LNCAP (cell line): ENCODE measurements at regions not wholly inside any gene's neighbourhood (a gene's known extent, or its start where the extent isn't known, plus 50 kb on each side); places are given as distances from the start of the nearest gene placed in this dataset.

Experiments
- CTCF ChIP-seq: fragments of 450-650 bp; IDR thresholded peaks from 2 replicates; pipeline ENCODE4 v1.5.1; 2017; ENCODE audit warnings: mild to moderate bottlenecking

GRCh38 chr21:38993561-38993960 is 187.8 kb downstream of the ETS2 start:
- no peak for TF ChIP-seq CTCF

- no peak for TF ChIP-seq CTCF
These were observed 187.0 kb downstream of the ETS2 start for GRCh38 chr21:38992737-38993136.

- no peak for TF ChIP-seq CTCF
These were observed 184.7 kb downstream of the ETS2 start for GRCh38 chr21:38990424-38990794.

- no peak for TF ChIP-seq CTCF
These were observed 184.2 kb downstream of the ETS2 start for GRCh38 chr21:38989745-38990423.

- TF ChIP-seq CTCF: no peak
These were observed 183.6 kb downstream of the ETS2 start for GRCh38 chr21:38989379-38989744.

DNA sequence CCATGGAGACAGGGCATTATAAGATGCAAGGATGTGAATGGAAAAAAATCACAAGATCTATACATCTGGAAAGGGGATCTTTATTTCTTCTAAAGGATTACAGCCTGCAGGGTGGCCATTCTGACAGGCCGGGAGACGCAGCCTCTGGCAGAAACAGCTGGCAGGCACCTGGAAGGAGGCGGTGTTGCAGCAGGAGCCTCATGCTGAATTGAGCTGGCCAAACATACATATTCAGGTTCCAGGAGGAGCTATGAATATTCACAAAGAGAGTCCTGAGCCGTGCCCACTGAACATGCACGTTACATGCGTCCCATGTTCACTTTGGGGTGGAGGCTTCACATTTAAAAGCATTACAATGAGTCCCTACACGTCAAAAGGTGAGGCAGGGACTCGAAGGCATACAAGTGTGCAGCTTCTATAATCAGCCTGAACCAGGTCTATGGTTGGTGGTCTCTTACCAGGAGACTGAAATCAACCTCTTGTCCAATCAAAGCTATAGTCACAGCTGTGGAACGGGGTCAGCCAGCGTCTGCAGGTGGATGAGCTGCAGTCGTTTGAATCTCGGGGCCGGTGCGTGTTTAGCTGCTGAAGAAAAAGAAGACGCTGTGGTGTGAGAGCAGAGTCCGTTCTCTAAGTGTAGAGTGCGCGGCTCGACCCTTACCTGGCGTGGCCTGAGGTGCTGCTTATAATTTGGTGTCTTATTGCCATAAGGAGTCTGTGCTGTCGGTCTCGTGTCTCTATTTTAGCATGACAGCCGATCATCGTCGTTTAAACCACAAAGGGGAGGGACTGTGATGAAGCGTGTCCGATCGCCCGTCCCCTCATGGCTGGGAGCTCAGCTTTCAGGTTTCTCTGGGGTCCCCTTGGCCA is 183.0 kb downstream of the ETS2 start:
- TF ChIP-seq CTCF: no peak

DNA sequence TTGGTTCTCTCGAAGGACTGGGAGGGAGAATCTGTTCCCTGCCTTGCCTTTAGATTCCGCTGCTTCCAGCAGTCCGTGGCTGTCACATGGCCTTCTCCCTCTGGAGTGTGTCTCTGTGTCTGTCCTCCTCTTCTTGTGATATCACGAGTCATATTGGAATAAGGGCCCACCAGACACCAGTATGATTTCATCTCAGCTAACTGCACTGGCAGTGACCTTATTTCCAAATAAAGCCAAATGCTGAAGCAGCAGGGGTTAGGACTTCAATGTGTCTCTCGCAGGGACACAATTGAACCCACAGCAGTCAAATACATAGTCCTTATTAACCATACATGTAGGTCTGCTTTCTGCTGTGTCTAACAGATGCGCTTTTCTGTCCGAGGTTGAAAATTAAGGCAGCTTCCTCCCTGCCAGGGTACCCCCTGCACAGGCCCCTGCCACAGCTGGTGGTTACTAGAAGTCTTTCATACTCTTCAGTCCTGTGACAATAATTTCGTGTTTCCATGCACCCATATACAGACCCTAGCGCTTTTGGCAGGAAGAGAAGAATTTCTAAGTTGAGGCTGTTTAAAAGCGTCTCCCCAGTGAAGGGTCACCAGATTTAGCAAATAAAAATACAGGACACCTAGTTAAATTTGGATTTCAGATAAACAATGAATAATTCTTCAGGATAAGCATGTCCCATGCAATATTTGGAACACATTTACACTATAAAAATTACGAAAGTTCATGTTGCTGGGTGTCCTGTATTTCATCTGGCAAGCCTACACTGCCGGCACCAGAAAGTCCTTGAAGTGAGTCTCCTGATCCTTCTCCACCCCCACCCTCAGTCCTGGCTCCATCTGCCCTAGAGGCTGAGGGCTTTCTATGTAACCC is 182.1 kb downstream of the ETS2 start:
- TF ChIP-seq CTCF: no peak
